GM23338 (cell line): ENCODE measurements at regions not wholly inside any gene's neighbourhood (a gene's known extent, or its start where the extent isn't known, plus 50 kb on each side); places are given as distances from the start of the nearest gene placed in this dataset.

Source experiments
- ATAC-seq: fragments of 200-7000 bp; cut with Tn5 transposase; 3 replicates; pipeline ENCODE4 v1.9.1; 2020
- DNase-seq: peaks from one replicate; pipeline ENCODE4 v3.0.0-alpha.2; 2015; ENCODE audit warnings: low spot score
- H2AFZ ChIP-seq: fragments of 200-600 bp; sonication (generic); 2 replicates; pipeline ENCODE4 v1.8.0; 2016; ENCODE audit warnings: antibody characterized with exemption, mild to moderate bottlenecking, moderate library complexity
- H3F3A ChIP-seq: fragments of 200-600 bp; sonication (generic); replicated peaks from 2 replicates; pipeline ENCODE4 v1.8.0; 2017; ENCODE audit warnings: antibody characterized with exemption, mixed run types, low read depth
- H3K27ac ChIP-seq: fragments of 200-600 bp; sonication (generic); 2 replicates; pipeline ENCODE4 v1.6.1; 2016; ENCODE audit warnings: low read depth
- H3K27me3 ChIP-seq: fragments of 200-600 bp; sonication (generic); 2 replicates; pipeline ENCODE4 v1.8.0; 2016; ENCODE audit warnings: mild to moderate bottlenecking, mixed run types, moderate library complexity; ENCODE audit not compliant: insufficient read depth
- H3K36me3 ChIP-seq: fragments of 200-600 bp; sonication (generic); 2 replicates; pipeline ENCODE4 v1.8.0; 2016; ENCODE audit warnings: mild to moderate bottlenecking; ENCODE audit not compliant: insufficient read depth
- H3K4me1 ChIP-seq: fragments of 200-600 bp; sonication (generic); 2 replicates; pipeline ENCODE4 v1.8.0; 2016; ENCODE audit warnings: mild to moderate bottlenecking, moderate library complexity; ENCODE audit not compliant: insufficient read depth
- H3K4me2 ChIP-seq: fragments of 200-600 bp; sonication (generic); 2 replicates; pipeline ENCODE4 v1.7.1; 2017; ENCODE audit warnings: mixed run types
- H3K4me3 ChIP-seq: fragments of 200-600 bp; sonication (generic); 2 replicates; pipeline ENCODE4 v1.6.1; 2016; ENCODE audit warnings: mixed run types
- H3K79me2 ChIP-seq: fragments of 200-600 bp; sonication (generic); replicated peaks from 2 replicates; pipeline ENCODE4 v1.8.0; 2017; ENCODE audit warnings: mild to moderate bottlenecking; ENCODE audit not compliant: insufficient read depth
- H3K9me2 ChIP-seq: fragments of 200-600 bp; sonication (generic); 2 replicates; pipeline ENCODE4 v1.8.0; 2017; ENCODE audit not compliant: insufficient read depth
- H4K20me1 ChIP-seq: fragments of 200-600 bp; sonication (generic); replicated peaks from 2 replicates; pipeline ENCODE4 v1.8.0; 2017; ENCODE audit warnings: mild to moderate bottlenecking; ENCODE audit not compliant: insufficient read depth
- H3K27ac Mint-ChIP-seq: 2 replicates; pipeline ENCODE4 v1.8.0; 2020; ENCODE audit warnings: inconsistent platforms, mild to moderate bottlenecking, moderate library complexity, mixed read lengths
- H3K27me3 Mint-ChIP-seq: 3 replicates; pipeline ENCODE4 v1.8.0; 2022; ENCODE audit warnings: low read depth, mild to moderate bottlenecking, moderate library complexity, mixed read lengths, inconsistent platforms; ENCODE audit not compliant: insufficient read depth, poor library complexity
- H3K36me3 Mint-ChIP-seq: 3 replicates; pipeline ENCODE4 v1.8.0; 2021; ENCODE audit warnings: low read depth, mild to moderate bottlenecking, inconsistent platforms, moderate library complexity, mixed read lengths
- H3K4me1 Mint-ChIP-seq: 3 replicates; pipeline ENCODE4 v1.8.0; 2020; ENCODE audit warnings: mild to moderate bottlenecking, inconsistent platforms, mixed read lengths
- H3K4me3 Mint-ChIP-seq: 3 replicates; pipeline ENCODE4 v1.8.0; 2021; ENCODE audit warnings: moderate library complexity, mild to moderate bottlenecking, inconsistent platforms, mixed read lengths
- H3K9me3 Mint-ChIP-seq: 3 replicates; pipeline ENCODE4 v1.8.0; 2020; ENCODE audit warnings: moderate library complexity, mild to moderate bottlenecking, inconsistent platforms, mixed read lengths
- CREB1 ChIP-seq: fragments of 250-450 bp; sonication (Bioruptor Pico); IDR thresholded peaks from 2 replicates; pipeline ENCODE4 v1.5.0; 2020; ENCODE audit warnings: low read depth, mild to moderate bottlenecking, moderate library complexity
- EZH2 ChIP-seq: fragments of 200-600 bp; sonication (generic); IDR thresholded peaks from one replicate; pipeline ENCODE4 v1.8.0; 2017; ENCODE audit warnings: antibody characterized with exemption, mild to moderate bottlenecking, low read depth; ENCODE audit not compliant: unreplicated experiment
- EZH2phosphoT487 ChIP-seq: fragments of 200-600 bp; sonication (generic); IDR thresholded peaks from one replicate; pipeline ENCODE4 v1.8.1; 2018; ENCODE audit warnings: antibody characterized with exemption; ENCODE audit not compliant: unreplicated experiment
- POLR2AphosphoS5 ChIP-seq: IDR thresholded peaks from 2 replicates; pipeline ENCODE4 v1.6.1; 2016; ENCODE audit warnings: antibody characterized with exemption, low read depth
- STAT1 ChIP-seq: IDR thresholded peaks from one replicate; pipeline ENCODE4 v1.6.1; 2016; ENCODE audit warnings: antibody characterized with exemption; ENCODE audit not compliant: unreplicated experiment
- ZNF114 ChIP-seq: fragments of 250-450 bp; sonication (Bioruptor Pico); IDR thresholded peaks from 2 replicates; pipeline ENCODE4 v1.5.0; 2020; ENCODE audit warnings: mild to moderate bottlenecking, moderate library complexity
- ZNF331 ChIP-seq: fragments of 250-450 bp; sonication (Bioruptor Pico); IDR thresholded peaks from 2 replicates; pipeline ENCODE4 v1.5.0; 2020; ENCODE audit warnings: low read depth, mild to moderate bottlenecking, moderate library complexity
- TF ChIP-seq, protein P1 (sequence below), 2 experiments: fragments of 200-600 bp in 1 of 2; sonication (generic) in 1 of 2; conservative IDR thresholded peaks; 2 replicates each; pipeline versions ENCODE4 v1.5.1 to v1.6.1; 2016 to 2017; ENCODE audit warnings: antibody characterized with exemption in 2 of 2, low read depth in 2 of 2, mild to moderate bottlenecking in 2 of 2, moderate library complexity in 1 of 2
- TF ChIP-seq, protein P2 (sequence below): IDR thresholded peaks from 2 replicates; pipeline ENCODE4 v1.6.1; 2016; ENCODE audit warnings: antibody characterized with exemption
- TF ChIP-seq, protein P3 (sequence below): IDR thresholded peaks from one replicate; pipeline ENCODE4 v1.6.1; 2018; ENCODE audit warnings: antibody characterized with exemption; ENCODE audit not compliant: unreplicated experiment

DNA sequence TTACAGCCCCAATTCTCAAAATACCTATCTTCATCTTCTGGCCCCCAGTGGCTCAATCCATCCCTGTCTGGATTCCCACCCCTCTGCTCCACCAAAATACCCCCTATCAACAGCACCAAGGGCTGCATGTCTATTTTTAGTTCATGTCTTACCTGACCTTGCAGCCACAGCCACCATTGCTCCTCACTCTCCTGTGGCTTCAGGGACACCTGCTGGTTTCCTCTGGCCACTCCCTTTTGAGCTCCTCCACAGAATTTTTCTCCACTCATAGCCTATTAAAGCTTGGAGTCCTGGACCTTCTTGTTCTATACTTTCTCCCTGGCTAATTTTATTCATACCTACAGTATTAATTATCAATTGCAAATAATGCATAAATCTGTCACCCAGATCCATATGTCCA, 125.3 kb upstream of the NGF start:
- Mint-ChIP-seq H3K36me3 (no peaks in the 10 kb centered on the region), H3K9me3 (no peaks in the 10 kb centered on the region), H3K4me1 (no peaks in the 10 kb centered on the region; the same call in 2 of the 3 replicates), H3K27me3 (no peaks in the 10 kb centered on the region), H3K27ac (no peak overlapping the region), H3K4me3 (no peak overlapping the region)
- Histone ChIP-seq H3K4me1 (no peaks in the 10 kb centered on the region), H3K9me2 (peaks cover 3% of the 10 kb centered on the region; the same call in 1 of the 2 replicates), H3K4me2 (no peak overlapping the region), H3K36me3 (no peaks in the 10 kb centered on the region; the same call in 1 of the 2 replicates), H3K4me3 (no peak overlapping the region), H3K79me2 (no peaks in the 10 kb centered on the region), H4K20me1 (no peaks in the 10 kb centered on the region), H3F3A (no peaks in the 10 kb centered on the region), H3K27me3 (no peaks in the 10 kb centered on the region), H2AFZ (no peak overlapping the region), H3K27ac (no peak overlapping the region)
- TF ChIP-seq, protein P1, sequence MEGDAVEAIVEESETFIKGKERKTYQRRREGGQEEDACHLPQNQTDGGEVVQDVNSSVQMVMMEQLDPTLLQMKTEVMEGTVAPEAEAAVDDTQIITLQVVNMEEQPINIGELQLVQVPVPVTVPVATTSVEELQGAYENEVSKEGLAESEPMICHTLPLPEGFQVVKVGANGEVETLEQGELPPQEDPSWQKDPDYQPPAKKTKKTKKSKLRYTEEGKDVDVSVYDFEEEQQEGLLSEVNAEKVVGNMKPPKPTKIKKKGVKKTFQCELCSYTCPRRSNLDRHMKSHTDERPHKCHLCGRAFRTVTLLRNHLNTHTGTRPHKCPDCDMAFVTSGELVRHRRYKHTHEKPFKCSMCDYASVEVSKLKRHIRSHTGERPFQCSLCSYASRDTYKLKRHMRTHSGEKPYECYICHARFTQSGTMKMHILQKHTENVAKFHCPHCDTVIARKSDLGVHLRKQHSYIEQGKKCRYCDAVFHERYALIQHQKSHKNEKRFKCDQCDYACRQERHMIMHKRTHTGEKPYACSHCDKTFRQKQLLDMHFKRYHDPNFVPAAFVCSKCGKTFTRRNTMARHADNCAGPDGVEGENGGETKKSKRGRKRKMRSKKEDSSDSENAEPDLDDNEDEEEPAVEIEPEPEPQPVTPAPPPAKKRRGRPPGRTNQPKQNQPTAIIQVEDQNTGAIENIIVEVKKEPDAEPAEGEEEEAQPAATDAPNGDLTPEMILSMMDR (conservative IDR thresholded peaks at IDR 0.05; ENCODE audit: low read depth in 2 of 2): peak; percentile 20 to 41; a peak in 3 of 4 replicates
- TF ChIP-seq, protein P2, sequence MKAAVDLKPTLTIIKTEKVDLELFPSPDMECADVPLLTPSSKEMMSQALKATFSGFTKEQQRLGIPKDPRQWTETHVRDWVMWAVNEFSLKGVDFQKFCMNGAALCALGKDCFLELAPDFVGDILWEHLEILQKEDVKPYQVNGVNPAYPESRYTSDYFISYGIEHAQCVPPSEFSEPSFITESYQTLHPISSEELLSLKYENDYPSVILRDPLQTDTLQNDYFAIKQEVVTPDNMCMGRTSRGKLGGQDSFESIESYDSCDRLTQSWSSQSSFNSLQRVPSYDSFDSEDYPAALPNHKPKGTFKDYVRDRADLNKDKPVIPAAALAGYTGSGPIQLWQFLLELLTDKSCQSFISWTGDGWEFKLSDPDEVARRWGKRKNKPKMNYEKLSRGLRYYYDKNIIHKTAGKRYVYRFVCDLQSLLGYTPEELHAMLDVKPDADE: no peak
- ATAC-seq (no peak), DNase-seq (no peak)

DNA sequence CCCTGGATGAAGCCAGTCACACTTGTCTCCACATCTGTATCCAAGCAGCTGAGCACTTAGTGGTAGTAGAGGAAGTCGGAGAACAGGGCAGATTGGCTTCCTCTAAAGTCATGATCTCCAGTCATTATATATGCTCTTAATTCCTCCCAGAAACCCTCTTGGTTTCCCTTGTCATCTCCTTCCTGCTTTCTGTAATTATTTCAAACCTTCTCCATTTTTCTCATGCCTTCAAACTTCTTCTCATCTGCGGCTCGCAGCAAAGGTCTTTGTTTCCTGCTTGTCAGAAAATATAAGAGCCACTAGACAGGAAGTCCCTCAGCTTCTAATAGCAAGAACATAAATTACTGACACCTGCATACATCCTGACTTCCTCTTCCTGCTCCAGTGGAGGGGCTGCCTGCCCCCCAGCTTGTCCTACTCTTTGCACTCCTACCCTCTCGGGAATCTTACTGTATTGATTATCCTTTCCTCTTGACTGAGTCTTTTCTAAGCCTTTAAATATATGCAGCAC, 124.6 kb upstream of the NGF start:
- Histone ChIP-seq H4K20me1 (no peaks in the 10 kb centered on the region), H3K9me2 (peaks cover 3% of the 10 kb centered on the region; the same call in 1 of the 2 replicates), H3K4me3 (no peak overlapping the region), H3K4me2 (no peak overlapping the region), H3F3A (no peaks in the 10 kb centered on the region), H3K27ac (no peak overlapping the region), H2AFZ (no peak overlapping the region), H3K36me3 (no peaks in the 10 kb centered on the region; the same call in 1 of the 2 replicates), H3K4me1 (no peaks in the 10 kb centered on the region), H3K79me2 (no peaks in the 10 kb centered on the region), H3K27me3 (no peaks in the 10 kb centered on the region)
- Mint-ChIP-seq H3K36me3 (no peaks in the 10 kb centered on the region), H3K27me3 (no peaks in the 10 kb centered on the region), H3K9me3 (no peaks in the 10 kb centered on the region), H3K27ac (no peak overlapping the region), H3K4me3 (no peak overlapping the region), H3K4me1 (no peaks in the 10 kb centered on the region; the same call in 2 of the 3 replicates)
- DNase-seq (no peak), ATAC-seq (no peak)
- no peak for TF ChIP-seq EZH2
- no peak for TF ChIP-seq EZH2phosphoT487
- no peak for TF ChIP-seq ZNF331 (CRISPR knock-in tag)
- TF ChIP-seq POLR2AphosphoS5: no peak
- TF ChIP-seq, protein P1 (conservative IDR thresholded peaks at IDR 0.05; ENCODE audit: low read depth in 2 of 2): no peak
- TF ChIP-seq, protein P2: no peak
- TF ChIP-seq STAT1: no peak
- TF ChIP-seq, protein P3, sequence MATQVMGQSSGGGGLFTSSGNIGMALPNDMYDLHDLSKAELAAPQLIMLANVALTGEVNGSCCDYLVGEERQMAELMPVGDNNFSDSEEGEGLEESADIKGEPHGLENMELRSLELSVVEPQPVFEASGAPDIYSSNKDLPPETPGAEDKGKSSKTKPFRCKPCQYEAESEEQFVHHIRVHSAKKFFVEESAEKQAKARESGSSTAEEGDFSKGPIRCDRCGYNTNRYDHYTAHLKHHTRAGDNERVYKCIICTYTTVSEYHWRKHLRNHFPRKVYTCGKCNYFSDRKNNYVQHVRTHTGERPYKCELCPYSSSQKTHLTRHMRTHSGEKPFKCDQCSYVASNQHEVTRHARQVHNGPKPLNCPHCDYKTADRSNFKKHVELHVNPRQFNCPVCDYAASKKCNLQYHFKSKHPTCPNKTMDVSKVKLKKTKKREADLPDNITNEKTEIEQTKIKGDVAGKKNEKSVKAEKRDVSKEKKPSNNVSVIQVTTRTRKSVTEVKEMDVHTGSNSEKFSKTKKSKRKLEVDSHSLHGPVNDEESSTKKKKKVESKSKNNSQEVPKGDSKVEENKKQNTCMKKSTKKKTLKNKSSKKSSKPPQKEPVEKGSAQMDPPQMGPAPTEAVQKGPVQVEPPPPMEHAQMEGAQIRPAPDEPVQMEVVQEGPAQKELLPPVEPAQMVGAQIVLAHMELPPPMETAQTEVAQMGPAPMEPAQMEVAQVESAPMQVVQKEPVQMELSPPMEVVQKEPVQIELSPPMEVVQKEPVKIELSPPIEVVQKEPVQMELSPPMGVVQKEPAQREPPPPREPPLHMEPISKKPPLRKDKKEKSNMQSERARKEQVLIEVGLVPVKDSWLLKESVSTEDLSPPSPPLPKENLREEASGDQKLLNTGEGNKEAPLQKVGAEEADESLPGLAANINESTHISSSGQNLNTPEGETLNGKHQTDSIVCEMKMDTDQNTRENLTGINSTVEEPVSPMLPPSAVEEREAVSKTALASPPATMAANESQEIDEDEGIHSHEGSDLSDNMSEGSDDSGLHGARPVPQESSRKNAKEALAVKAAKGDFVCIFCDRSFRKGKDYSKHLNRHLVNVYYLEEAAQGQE: no peak
- TF ChIP-seq ZNF114 (CRISPR knock-in tag): no peak
- no peak for TF ChIP-seq CREB1 (CRISPR knock-in tag)
